HEK293T (cell line): ENCODE measurements at regions not wholly inside any gene's neighbourhood (a gene's known extent, or its start where the extent isn't known, plus 50 kb on each side); places are given as distances from the start of the nearest gene placed in this dataset.

Experiments used
- BHLHE40 ChIP-seq: fragments of 450-650 bp; IDR thresholded peaks from 2 replicates; pipeline ENCODE4 v1.6.1; 2016; ENCODE audit warnings: mild to moderate bottlenecking, moderate library complexity, borderline replicate concordance
- CTBP1 ChIP-seq: fragments of 450-650 bp; IDR thresholded peaks from 2 replicates; pipeline ENCODE4 v1.6.1; 2016; ENCODE audit warnings: borderline replicate concordance
- FOXA1 ChIP-seq: fragments of 450-650 bp; IDR thresholded peaks from 2 replicates; pipeline ENCODE4 v1.6.1; 2016; ENCODE audit warnings: mild to moderate bottlenecking
- FOXM1 ChIP-seq: fragments of 450-650 bp; IDR thresholded peaks from 2 replicates; pipeline ENCODE4 v1.6.1; 2017; ENCODE audit warnings: mild to moderate bottlenecking, borderline replicate concordance
- NFRKB ChIP-seq: fragments of 450-650 bp; IDR thresholded peaks from 2 replicates; pipeline ENCODE4 v1.6.1; 2016; ENCODE audit warnings: mild to moderate bottlenecking, moderate library complexity
- SP1 ChIP-seq: fragments of 450-650 bp; IDR thresholded peaks from 2 replicates; pipeline ENCODE4 v1.6.1; 2017

DNA sequence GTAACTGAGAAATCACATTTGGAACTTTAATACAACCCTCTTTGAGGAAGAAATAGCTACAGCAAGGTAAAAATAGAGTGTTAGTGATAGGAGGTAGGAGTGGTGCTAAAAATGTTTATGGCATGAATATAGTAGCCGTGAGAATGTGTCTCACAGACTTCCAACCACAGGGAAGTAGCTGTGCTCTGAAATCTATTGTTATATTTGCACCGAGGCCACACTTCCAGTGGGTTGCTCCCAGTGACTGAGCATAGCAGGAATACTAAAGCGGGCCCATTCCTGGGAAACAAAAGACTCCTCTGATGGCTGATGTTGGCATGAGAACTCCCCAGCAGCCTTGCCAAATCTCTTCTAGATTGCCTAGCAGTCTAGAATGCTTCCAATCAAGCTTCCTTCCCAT lies 174.1 kb upstream of the PLXNC1 start:
- no peak for TF ChIP-seq FOXA1
- no peak for TF ChIP-seq BHLHE40
- no peak for TF ChIP-seq SP1
- TF ChIP-seq CTBP1: no peak
- TF ChIP-seq NFRKB: no peak
- TF ChIP-seq FOXM1: no peak
